GM19372 (cell line): ENCODE measurements at regions not wholly inside any gene's neighbourhood (a gene's known extent, or its start where the extent isn't known, plus 50 kb on each side); places are given as distances from the start of the nearest gene placed in this dataset.
"Not testable (repeated sequence)": the region's sequence is repeated elsewhere in the genome, so short reads cannot be mapped to it uniquely, and the experiment has no call there.

Experiments used
- ATAC-seq: cut with Tn5 transposase; IDR thresholded peaks from one replicate; pipeline ENCODE4 v1.9.1; 2021; ENCODE audit warnings: mild to moderate bottlenecking, low read depth, moderate library complexity; ENCODE audit not compliant: unreplicated experiment

- ATAC-seq: no peak
Observed at GRCh38 chr2:145822892-145823534, 1303.1 kb upstream of the ZEB2 start.

- no peak for ATAC-seq
Observed at GRCh38 chr2:145820651-145821050, 1300.7 kb upstream of the ZEB2 start.

- ATAC-seq: no peak
Observed at GRCh38 chr2:145818890-145819504, 1299.1 kb upstream of the ZEB2 start.

- ATAC-seq: no peak
Observed at GRCh38 chr2:145815933-145816332, 1296.0 kb upstream of the ZEB2 start.

- ATAC-seq: no peak
Observed at GRCh38 chr2:145813481-145813880, 1293.6 kb upstream of the ZEB2 start.

GRCh38 chr2:145812165-145812554, 1292.2 kb upstream of the ZEB2 start:
- no peak for ATAC-seq

GRCh38 chr2:145811276-145812164, 1291.6 kb upstream of the ZEB2 start:
- ATAC-seq: no peak

GRCh38 chr2:145807968-145808367, 1288.0 kb upstream of the ZEB2 start:
- no peak for ATAC-seq

GRCh38 chr2:145807554-145807953, 1287.6 kb upstream of the ZEB2 start:
- no peak for ATAC-seq

GRCh38 chr2:145806546-145806945, 1286.6 kb upstream of the ZEB2 start:
- no peak for ATAC-seq

GRCh38 chr2:145802133-145802532, 1282.2 kb upstream of the ZEB2 start:
- no peak for ATAC-seq

- no peak for ATAC-seq
Observed at GRCh38 chr2:145801210-145801609, 1281.3 kb upstream of the ZEB2 start.

GRCh38 chr2:145800151-145801091, 1280.5 kb upstream of the ZEB2 start:
- no peak for ATAC-seq

GRCh38 chr2:145799595-145800108, 1279.7 kb upstream of the ZEB2 start:
- no peak for ATAC-seq

GRCh38 chr2:145798419-145798818, 1278.5 kb upstream of the ZEB2 start:
- no peak for ATAC-seq

GRCh38 chr2:145797692-145798091, 1277.8 kb upstream of the ZEB2 start:
- no peak for ATAC-seq

- no peak for ATAC-seq
Observed at GRCh38 chr2:145792745-145793144, 1272.8 kb upstream of the ZEB2 start.

GRCh38 chr2:145789636-145790035, 1269.7 kb upstream of the ZEB2 start:
- no peak for ATAC-seq

- not testable (repeated sequence) for ATAC-seq
Observed at GRCh38 chr2:145787597-145788361, 1267.9 kb upstream of the ZEB2 start.
